GM21825 (cell line): ENCODE measurements at regions not wholly inside any gene's neighbourhood (a gene's known extent, or its start where the extent isn't known, plus 50 kb on each side); places are given as distances from the start of the nearest gene placed in this dataset.
A peak's percentile ranks its signal among the peaks of the same experiment; 100 is the strongest.

Experiments used
- ATAC-seq: cut with Tn5 transposase; IDR thresholded peaks from one replicate; pipeline ENCODE4 v1.9.1; 2021; ENCODE audit warnings: mild to moderate bottlenecking, moderate library complexity; ENCODE audit not compliant: unreplicated experiment

DNA sequence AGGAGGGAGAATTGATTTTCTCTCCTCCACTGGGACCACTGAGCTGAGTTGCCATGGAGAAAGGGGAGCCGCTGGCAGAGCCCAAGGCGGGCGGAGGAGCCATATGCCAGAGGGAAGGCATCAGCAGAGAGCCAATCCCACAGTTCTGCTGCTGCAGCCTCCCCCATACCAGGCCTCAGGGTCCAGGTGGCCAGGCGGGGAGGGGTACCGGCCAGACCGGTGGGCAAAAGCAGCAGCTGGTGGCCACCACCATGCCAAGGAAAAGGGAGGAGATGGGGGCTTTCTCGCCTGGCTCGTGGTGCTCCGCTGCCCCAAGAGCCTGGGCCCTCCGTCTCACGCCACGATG is 72.8 kb downstream of the PITPNM2 start:
- no peak for ATAC-seq

DNA sequence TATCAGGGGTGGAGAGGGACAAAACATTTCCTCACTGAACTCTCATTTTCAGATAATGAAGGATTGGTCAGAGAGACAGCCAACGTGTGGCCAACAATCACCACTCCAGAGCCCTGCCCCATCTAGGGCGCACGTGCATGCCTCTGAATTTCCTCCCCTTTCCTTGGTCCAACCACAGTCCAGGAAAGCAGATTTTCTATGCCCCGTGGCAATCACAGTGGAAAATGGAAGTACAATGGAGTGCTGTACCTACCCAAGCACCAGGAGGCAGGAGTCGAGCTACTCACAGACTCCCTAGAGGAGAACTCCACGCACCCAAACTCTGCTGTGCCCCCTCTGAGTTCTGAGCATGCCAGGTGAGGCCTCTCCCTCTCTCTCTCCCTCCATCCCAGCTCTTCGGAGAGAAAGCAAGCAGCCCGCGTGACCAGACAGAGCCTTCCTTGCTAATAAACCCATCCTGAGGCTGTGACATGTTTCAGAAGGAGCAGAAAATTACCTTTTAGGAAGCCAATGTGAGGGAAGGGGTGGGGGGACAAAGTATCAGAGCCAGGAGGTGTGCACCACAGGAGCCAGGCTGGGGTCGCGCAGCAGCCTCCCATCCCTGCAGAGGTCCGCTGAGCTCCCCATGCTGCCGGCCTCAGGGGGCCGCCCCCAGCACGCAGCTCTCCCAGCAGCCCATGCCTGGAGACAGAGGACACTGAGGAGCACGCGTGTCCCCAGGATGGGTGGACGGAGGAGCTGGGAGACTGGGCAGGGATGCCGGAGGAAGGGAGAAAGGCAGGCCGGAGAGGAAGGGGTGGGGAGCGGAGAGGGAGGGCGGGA is 73.4 kb downstream of the PITPNM2 start:
- ATAC-seq, result no peak

DNA sequence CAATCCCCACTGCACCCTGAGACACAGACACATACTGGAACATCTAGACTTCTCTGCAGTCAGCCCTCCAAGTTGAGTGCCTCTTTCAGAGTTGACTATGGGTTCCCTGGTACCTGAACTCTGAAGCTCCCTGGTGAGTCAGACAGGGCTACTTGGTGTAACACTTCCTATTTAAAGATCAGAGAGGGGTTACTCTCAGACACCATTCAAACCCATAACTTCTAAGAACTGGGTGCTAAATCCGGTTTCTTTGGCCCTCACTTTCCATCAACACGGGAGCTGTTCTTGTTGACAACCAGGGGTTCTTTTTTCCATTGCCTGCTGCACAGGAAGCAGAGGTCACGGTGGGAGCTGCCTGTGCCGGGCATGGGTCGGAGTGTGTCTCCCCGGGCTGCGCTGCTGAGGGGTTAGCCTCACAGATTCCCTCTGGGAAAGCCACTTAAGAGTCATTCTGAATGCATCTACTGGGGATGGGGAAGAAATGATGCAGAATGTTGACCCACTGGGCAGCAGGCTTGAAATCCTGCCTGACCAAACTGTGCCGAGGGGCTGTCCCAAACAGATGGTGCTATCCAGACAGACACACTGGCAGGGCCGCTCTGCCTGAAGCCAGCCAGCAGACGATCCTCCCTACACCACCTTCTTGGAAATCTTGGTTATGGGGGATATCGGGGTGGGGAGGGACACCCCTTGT is 74.1 kb downstream of the PITPNM2 start:
- ATAC-seq, result no peak

DNA sequence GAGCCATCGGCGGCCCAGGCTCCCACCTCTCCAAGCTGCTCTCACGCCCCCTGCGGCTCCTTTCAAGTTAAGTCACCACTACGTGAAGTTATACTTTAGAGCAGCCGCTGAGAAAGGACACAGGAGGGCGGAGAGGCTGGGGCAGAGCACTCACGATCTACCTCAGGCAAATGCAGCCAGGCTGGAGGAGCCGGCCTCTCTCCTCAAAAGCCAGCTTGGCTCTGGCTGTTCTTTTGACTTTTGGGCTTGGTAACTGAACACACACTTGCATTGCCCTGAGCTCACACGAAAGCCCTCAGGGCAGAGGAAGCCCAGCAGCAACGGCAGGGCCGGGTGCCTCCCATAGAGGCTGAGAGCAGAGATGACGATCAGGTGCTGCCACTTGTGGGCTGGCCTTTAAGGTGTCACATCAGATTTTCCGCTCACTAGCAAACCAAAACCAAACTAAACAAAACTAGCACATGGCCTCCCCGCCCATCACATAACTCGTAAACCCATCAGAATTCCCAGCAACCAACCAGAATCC is 75.2 kb downstream of the PITPNM2 start:
- ATAC-seq, result peak; percentile 47

DNA sequence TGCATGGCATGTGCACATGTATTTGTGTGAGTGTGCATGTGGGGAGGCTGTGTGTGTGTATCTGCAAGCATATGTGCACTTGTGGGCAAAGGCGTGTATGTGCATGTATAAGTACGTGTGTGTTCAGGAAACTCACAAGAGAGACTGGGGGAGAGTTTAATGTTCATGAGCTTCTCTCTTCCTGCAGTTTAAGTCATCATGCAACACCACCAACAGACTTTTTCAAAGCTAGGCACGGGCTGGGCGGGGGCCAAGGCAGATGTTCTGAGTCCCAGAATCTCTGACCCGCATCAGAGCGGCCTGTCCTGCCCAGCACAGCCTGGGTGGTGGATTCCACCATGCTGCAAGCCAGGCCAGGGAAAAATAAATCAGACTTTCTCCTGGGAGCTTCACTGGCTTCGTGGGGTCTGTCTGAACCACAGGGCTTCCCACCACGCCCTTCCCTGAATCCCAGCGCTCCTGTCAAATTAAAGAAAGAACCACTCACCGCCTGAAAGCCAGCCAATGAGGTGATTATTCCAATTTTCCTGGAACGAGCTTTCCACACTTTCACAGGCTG is 75.7 kb downstream of the PITPNM2 start:
- no peak for ATAC-seq

DNA sequence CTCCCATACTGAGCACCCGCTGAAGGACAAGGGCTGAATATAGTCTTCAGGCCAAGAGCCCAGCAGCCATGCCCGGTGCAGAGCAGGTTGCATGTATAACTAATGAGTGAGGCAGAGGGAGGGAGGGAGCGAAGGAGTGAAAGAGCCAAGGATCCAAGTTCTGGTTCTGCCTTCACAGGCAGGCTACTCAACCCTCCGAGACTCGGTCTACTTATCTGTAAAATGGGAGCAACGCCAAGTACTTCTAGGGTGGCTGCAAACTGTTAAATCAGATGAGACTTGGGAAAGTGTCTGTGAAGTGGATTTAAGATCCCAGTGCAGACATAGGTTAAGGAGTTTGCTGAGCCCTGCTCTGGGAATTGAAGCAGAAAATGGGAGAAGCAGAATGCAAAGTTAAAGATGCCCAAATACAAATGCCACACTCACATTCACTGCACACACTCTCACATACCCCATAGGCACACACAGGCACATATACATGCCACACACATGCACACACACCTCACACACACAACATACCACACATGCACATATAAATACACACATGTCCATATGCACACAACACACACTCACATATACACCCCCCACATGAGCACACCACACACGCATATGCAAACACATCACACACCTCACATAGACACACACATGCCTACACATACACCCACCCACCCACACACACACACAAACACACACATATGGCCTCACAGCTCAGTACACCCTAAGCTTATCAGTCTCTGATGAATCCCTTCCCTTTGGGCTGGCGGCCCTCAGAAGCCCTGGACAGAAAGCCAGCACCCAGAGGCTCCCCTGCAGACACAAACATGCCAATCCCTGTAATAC is 76.7 kb downstream of the PITPNM2 start:
- ATAC-seq, result no peak

DNA sequence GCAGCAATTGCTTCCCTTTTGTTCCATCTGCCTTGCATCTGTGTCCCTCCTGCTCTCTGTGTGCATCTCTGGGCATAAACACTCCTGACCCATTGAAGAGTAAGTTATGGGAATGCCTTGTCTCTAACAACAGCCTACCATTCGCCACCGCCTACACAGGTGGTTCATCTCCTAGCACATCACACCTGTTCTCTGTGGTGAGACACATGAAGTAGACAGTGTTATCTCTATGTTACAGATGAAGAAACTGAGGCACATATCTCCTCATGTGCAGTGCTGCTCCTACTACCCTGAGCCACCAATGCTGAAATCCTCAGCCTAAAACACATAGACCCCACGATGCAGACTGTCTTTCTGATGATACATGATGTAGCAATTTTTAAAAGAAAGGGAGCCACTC is 77.6 kb downstream of the PITPNM2 start:
- ATAC-seq, result no peak

DNA sequence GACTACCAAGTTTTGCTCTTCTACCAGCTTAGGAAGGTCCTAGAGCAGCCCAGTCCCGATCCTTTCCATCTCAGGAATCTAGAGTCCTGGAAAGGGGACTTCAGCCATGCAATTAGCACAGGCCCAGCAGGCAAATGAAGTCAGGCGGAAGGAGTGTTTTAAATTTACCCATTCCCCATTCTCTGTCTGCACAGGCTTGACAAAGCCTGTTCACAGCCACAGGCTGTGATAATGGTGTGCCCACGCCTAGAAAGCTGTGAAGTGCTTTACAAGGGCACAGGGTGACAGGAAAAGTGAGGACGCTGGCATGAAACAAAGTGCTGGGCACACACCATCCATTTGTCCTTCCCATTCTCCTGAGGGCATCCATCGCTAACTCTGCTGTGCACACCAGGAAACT is 79.0 kb downstream of the PITPNM2 start:
- ATAC-seq, result no peak

DNA sequence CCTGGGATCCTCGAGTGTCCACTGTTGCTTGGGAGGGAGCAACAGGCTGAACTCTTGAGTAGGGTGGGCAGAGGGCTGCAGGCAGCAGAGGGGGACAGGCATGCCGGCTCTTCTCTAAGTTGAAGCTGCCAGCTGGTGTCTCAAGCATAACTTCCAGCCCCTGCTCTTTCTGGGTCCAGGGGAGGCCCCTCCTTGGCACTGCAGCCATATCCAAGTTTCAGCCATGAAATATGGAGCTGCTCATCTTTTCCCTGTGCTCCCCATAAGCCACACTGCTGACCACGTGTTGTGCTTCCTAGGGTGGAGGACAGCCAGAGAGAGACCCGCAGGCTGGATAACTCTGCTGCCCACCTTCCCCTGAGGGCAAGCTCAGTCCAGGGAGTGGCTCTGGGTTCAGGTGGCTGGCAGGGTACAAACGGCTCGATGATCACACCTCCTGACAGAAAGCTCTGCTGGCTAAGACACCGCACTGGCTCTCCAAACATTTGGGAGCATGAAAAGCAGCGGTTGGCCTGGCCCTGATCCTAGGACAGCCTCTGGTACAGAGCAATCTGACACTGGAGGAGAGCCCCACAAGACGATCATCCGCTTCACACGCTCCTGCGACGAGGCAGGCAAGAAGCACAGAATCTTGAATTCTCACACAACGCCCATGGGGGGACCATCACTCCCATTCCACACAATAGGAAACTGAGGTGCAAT is 79.6 kb downstream of the PITPNM2 start:
- no peak for ATAC-seq

DNA sequence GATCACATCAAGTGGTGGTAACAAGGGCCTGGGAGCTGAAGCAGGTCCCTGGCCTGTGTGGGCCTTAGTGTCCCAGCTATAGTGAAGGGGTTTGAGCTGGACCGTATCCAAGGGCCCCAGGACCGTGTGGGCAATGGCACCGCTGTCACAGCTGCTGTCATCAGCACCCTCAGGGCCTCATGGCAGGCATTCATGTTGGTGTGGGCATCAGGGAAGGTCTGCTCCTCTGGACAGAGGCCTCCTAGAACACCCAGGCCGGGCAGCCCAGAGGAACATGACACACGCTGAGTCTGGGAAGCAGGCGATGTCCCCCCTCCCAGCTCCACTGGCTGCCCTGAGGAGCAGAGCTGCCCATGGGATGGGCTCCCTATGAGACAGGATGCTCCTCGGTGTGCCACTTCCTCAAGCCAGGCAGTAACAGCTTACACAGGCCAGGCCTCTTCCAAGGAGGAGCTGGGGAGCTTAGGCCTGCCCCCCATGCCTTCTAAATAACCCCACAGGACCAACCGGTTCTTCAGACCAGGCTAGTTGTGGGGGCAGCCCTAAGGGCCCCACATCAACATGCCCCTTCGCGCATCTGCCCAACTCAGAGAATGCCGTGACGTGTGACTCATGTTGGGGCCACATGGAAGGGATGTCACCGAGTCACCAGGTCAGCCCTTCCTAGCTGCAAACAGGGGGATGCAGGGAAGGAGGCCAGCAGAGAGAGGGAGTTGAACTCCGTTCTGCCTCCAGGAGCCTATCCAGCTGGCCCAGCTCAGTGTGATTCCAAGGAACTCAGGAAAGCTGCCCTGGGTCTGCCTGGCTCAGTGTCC is 80.4 kb downstream of the PITPNM2 start:
- no peak for ATAC-seq

DNA sequence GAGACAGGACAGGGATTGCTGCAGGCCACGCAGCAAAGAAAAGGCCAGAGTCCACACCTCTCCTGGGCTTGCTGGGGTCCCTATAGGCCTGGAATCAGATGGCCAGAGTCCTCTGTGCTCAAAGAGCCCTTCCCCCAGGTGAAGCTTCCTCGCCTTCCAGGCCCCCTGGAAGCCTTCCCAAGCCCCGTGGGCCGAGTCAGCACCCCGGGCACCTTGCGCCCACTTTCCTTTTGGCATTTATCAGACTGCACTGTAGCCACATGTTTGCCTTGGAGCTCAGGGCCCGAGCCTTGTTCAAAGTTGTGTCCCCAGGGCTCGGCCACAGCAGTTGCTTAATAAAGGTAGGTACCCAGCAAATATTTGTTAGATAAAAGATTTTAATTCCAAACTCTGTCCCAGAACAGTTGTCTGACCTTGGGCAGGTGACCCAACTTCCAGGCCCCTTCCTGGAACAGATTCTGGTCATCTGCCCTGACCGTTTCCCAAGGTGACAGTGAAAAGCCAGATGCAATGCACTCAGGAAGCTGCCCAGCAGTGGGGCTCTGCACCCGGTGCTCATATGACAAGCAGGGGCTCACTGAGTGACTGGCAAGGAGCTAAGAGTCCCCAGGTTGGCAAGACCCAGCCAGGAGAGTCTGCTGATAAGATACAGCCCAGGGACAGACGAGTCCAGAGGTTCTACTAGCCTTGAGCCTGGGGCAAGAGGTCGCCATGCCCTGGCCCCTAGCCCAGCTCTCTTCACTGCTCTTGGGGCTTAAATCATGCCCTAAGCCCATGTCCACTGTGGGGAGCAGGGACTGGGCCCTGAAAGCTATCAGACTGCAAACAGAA is 81.2 kb downstream of the PITPNM2 start:
- ATAC-seq, result no peak

DNA sequence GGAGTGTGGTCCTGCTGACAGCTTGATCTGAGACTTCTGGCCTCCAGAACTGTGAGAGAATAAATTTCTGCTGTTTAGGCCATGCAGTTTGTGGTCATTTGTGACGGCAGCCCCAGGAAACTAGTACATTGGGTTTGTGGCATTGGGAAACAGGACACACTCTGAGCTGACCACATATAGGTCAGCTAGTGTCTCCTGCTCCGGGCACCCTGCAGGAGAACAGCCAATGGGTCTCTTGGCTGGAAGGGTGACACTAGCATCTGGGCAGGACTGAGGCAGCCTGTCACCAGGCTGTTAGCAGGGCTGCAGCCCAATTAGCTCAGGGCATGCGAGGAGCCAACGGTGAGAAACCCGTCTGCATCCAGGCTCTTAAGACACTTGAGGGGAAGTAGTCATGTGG is 83.2 kb downstream of the PITPNM2 start:
- no peak for ATAC-seq

DNA sequence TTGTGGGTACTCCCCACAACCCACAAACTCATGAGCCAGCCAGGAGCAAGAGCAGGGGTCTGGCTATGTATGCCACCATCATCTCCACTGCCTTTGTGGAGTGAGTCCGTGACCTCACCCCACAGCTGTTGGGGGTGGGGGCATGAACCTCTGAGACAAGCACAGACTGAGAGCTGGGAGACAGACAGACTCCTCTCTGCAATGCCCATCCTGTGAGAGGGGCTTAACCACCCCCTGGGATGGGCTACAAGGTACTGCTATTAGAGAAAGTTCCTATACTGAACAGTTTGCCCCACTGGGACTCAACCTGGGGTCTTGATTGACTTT is 84.5 kb downstream of the PITPNM2 start:
- no peak for ATAC-seq

DNA sequence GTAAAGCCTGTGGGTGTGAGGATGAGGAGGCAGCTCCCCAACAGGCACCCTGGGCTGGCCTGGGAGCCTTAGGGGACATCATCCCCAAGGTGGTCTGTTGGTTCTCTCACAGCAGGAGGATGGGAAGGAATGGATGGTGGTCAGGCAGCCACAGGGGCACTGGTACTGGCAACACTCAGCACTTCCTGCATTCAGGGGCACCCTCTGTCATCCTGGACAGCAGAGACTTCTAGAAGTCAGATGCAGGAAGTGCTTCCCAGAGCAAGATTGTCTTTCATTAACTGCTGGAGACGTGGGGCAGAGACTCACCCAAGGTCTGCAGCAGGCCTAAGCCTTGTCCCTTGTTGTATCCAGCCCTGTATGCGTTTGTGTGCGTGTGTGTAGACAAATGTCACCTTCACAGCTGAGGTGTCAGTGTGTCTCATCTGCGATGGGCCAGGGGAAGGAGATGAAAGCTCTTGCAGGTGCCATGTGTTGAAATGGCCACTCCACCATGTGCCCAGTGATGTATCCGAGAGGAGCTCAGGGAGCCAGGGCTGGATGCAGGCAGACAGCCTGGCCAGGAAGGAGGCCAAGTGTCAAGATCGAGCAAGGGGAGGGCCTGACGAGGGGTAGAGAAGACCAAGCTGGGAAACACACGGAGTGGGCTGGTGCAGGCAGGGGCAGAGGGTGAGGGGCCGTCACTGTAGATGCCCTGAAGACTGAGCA is 85.1 kb downstream of the PITPNM2 start:
- ATAC-seq, result no peak

DNA sequence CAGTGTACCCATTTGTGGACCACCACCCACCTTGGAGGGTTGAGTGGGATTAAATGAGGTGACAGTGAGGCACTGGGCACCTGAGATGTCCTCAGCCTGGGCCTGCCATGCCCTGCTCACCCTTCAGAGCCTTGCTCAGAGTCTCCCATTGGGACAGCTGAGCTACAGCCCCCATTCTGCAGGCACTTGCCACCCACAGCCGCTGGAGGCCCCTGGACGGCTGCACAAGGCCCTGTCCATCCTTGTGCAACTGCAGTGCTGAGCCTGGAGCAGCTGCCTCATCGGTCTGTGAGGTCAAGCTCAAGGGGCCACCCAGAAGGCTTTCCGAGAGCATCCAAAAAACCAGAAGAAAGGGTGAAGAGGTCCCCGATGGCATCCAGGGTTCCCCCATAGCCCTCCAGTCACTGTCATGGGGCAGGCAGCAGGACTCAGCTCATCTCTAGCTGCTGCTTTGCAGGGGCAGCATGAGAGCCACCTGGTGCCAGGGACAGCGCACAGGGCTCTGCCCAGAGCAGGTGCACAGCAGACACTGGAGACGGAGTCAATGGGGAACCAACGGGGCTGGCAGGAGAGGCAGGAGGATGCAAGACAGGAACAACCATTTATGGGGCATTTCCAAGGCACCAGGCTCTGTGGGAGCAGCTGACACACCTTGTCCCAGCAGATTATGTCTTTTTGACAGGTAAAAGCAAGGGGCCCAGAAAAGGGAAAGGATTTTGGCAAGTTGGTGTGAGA is 84.6 kb downstream of the ARL6IP4 start:
- ATAC-seq, result no peak

DNA sequence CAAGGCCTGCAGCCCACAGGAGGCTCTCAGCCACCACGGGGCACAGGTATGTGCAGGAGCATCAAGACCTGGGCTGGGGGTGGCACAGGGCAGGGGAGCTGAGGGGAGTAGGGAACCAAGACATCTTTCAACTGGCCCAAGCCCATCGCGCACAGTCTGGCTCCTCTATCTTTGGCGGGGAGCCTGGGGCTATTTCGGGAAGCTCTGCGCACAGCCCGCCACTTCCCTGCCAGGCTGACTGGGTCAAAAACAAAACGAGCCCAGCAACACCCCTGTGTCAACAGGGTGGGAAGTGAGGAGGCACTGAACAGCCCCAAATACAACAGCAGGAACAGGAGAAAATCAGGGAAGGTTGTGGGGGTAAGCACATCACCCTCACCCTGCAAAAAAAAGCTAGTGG is 83.9 kb downstream of the ARL6IP4 start:
- no peak for ATAC-seq

DNA sequence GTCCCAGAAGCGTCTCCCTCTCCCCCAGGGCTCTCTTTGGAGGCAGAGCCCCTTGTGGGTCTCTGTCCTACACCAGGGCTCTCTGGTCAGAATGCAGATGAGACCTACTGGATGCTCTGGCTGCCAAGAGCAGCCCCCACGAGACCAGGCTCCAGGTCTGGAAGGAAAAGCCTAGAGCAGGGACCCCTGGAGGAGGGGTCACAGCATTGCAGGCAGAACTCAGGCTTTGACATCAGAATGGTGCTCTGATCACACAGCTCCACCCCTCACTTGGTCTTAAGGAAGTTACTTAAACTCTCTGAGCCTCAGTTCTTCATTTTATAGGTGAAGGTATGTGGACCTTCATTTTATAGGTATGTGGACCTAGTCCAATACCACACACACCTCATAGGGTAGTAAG is 83.1 kb downstream of the ARL6IP4 start:
- no peak for ATAC-seq
